H1 (cell line): ENCODE measurements at regions not wholly inside any gene's neighbourhood (a gene's known extent, or its start where the extent isn't known, plus 50 kb on each side); places are given as distances from the start of the nearest gene placed in this dataset.

Source experiments
- CTCF ChIA-PET: fragments of 300-600 bp; sonication (Branson Sonifier 250); formaldehyde crosslinking; loops from one replicate; lab custom pipeline; 2021; ENCODE audit not compliant: partially characterized antibody; lab: Charles Lee
- POLR2A ChIA-PET: fragments of 300-600 bp; sonication (Branson Sonifier 250); formaldehyde crosslinking; loops from one replicate; lab custom pipeline; 2021; ENCODE audit warnings: inconsistent platforms; ENCODE audit not compliant: partially characterized antibody; lab: Charles Lee
- DNase-seq, 2 experiments: peaks; one replicate each; pipeline versions ENCODE4 v3.0.0 to v3.0.0-alpha.2; 2010 to 2022; ENCODE audit warnings: low spot score in 2 of 2, low read depth in 1 of 2, mixed read lengths in 1 of 2
- FAIRE-seq: peaks from 2 replicates; lab custom pipeline; 2011; peaks lifted over from hg19 to GRCh38; lab: Jason Lieb, UNC
- H2AFZ ChIP-seq: 2 replicates; pipeline ENCODE4 v1.8.1; 2012; ENCODE audit warnings: low read length, inconsistent platforms
- H2AK5ac ChIP-seq: 2 replicates; pipeline ENCODE4 v1.6.1; 2013; ENCODE audit warnings: low read depth, low read length
- H2BK120ac ChIP-seq: replicated peaks from 2 replicates; pipeline ENCODE3; 2013; ENCODE audit warnings: low read depth, low read length, inconsistent platforms
- H2BK12ac ChIP-seq: 2 replicates; pipeline ENCODE4 v1.6.1; 2013; ENCODE audit warnings: low read depth, low read length
- H2BK15ac ChIP-seq: 2 replicates; pipeline ENCODE4 v1.6.1; 2013; ENCODE audit warnings: low read length
- H2BK20ac ChIP-seq: 2 replicates; pipeline ENCODE4 v1.6.1; 2013; ENCODE audit warnings: low read length
- H2BK5ac ChIP-seq: 2 replicates; pipeline ENCODE4 v1.6.1; 2013; ENCODE audit warnings: low read depth, low read length
- H3K14ac ChIP-seq: 2 replicates; pipeline ENCODE4 v1.6.1; 2013; ENCODE audit warnings: inconsistent platforms; ENCODE audit not compliant: insufficient read length
- H3K18ac ChIP-seq: 2 replicates; pipeline ENCODE4 v1.6.1; 2013; ENCODE audit warnings: low read length; ENCODE audit errors: extremely low read depth
- H3K23ac ChIP-seq: 2 replicates; pipeline ENCODE4 v1.6.1; 2013; ENCODE audit warnings: inconsistent platforms; ENCODE audit not compliant: insufficient read length
- H3K23me2 ChIP-seq: 2 replicates; pipeline ENCODE4 v1.6.1; 2013; ENCODE audit warnings: low read depth, low read length
- H3K27ac ChIP-seq: 2 replicates; pipeline ENCODE4 v1.6.1; 2011; ENCODE audit warnings: low read depth, low read length, inconsistent platforms
- H3K27me3 ChIP-seq, 4 experiments: replicated peaks in 1 of 4; 1 replicate in 1 of 4; 2 replicates in 3 of 4; pipeline versions ENCODE4 v1.6.1 to v1.8.1; 2011 to 2013; ENCODE audit warnings: low read length in 3 of 4, mild to moderate bottlenecking in 3 of 4, inconsistent platforms in 2 of 4, mixed read lengths in 2 of 4, moderate library complexity in 1 of 4; ENCODE audit not compliant: control insufficient read depth in 3 of 4, insufficient read depth in 3 of 4; ENCODE audit errors: extremely low read depth in 1 of 4
- H3K36me3 ChIP-seq, 4 experiments: 2 replicates each; pipeline versions ENCODE4 v1.6.1 to v1.8.1; 2011 to 2013; ENCODE audit warnings: mild to moderate bottlenecking in 4 of 4, low read length in 3 of 4, moderate library complexity in 2 of 4, control low read depth in 1 of 4, inconsistent platforms in 1 of 4; ENCODE audit not compliant: insufficient read depth in 4 of 4, control insufficient read depth in 2 of 4
- H3K4ac ChIP-seq: replicated peaks from 2 replicates; pipeline ENCODE3; 2013; ENCODE audit warnings: low read length, low read depth, mixed read lengths, inconsistent platforms; ENCODE audit not compliant: insufficient read length
- H3K4me1 ChIP-seq, 4 experiments: replicated peaks in 1 of 4; 1 replicate in 1 of 4; 2 replicates in 3 of 4; pipeline versions ENCODE4 v1.6.1 to v1.8.1; 2011 to 2013; ENCODE audit warnings: low read length in 3 of 4, inconsistent platforms in 2 of 4, mixed read lengths in 1 of 4; ENCODE audit not compliant: insufficient read depth in 4 of 4, control insufficient read depth in 3 of 4
- H3K4me2 ChIP-seq, 2 experiments: 2 replicates each; pipeline versions ENCODE4 v1.6.1 to v1.8.1; 2011 to 2013; ENCODE audit warnings: low read depth in 2 of 2, low read length in 2 of 2, control low read depth in 1 of 2, inconsistent platforms in 1 of 2, mild to moderate bottlenecking in 1 of 2; ENCODE audit not compliant: insufficient read depth in 1 of 2
- H3K4me3 ChIP-seq, 4 experiments: fragments of 200-600, 300-600 bp in 1 of 4; sonication (generic), shearing (Covaris generic), sonication (Bioruptor Twin) in 1 of 4; 2 replicates each; pipeline versions ENCODE4 v1.5.1 to v1.8.1; 2011 to 2016; ENCODE audit warnings: low read length in 4 of 4, low read depth in 3 of 4, control low read depth in 2 of 4, inconsistent platforms in 2 of 4, mild to moderate bottlenecking in 2 of 4, mixed read lengths in 1 of 4, moderate library complexity in 1 of 4; ENCODE audit not compliant: insufficient read depth in 2 of 4; ENCODE audit errors: extremely low read depth in 1 of 4
- H3K56ac ChIP-seq: replicated peaks from 2 replicates; pipeline ENCODE3; 2013; ENCODE audit warnings: low read depth, mild to moderate bottlenecking, mixed read lengths, low read length, inconsistent platforms; ENCODE audit not compliant: insufficient read length
- H3K79me1 ChIP-seq: 2 replicates; pipeline ENCODE4 v1.6.1; 2013; ENCODE audit warnings: low read depth, low read length, control low read depth
- H3K79me2 ChIP-seq, 2 experiments: 2 replicates each; pipeline versions ENCODE4 v1.6.1 to v1.8.1; 2012 to 2013; ENCODE audit warnings: low read length in 2 of 2, mild to moderate bottlenecking in 2 of 2, inconsistent platforms in 1 of 2; ENCODE audit not compliant: insufficient read depth in 2 of 2, control insufficient read depth in 1 of 2
- H3K9ac ChIP-seq, 4 experiments: replicated peaks in 1 of 4; 1 replicate in 1 of 4; 2 replicates in 3 of 4; pipeline versions ENCODE4 v1.6.1 to v1.8.1; 2011 to 2013; ENCODE audit warnings: low read depth in 3 of 4, low read length in 3 of 4, control low read depth in 2 of 4, mild to moderate bottlenecking in 2 of 4, moderate library complexity in 2 of 4, inconsistent platforms in 1 of 4; ENCODE audit errors: extremely low read depth in 1 of 4
- H3K9me3 ChIP-seq, 2 experiments: 2 replicates each; pipeline versions ENCODE4 v1.6.1 to v1.8.1; 2012 to 2013; ENCODE audit warnings: mild to moderate bottlenecking in 2 of 2, moderate library complexity in 2 of 2, control low read depth in 1 of 2, inconsistent platforms in 1 of 2, low read depth in 1 of 2, low read length in 1 of 2, mixed read lengths in 1 of 2; ENCODE audit not compliant: insufficient read depth in 2 of 2
- H4K20me1 ChIP-seq, 2 experiments: replicated peaks in 1 of 2; 2 replicates each; pipeline versions ENCODE3 to v1.8.1; 2011 to 2013; ENCODE audit warnings: inconsistent platforms in 2 of 2, low read length in 2 of 2, mild to moderate bottlenecking in 1 of 2; ENCODE audit not compliant: insufficient read depth in 2 of 2, control insufficient read depth in 1 of 2
- H4K5ac ChIP-seq: 2 replicates; pipeline ENCODE4 v1.6.1; 2013; ENCODE audit warnings: low read length, low read depth, mixed read lengths, inconsistent platforms; ENCODE audit not compliant: insufficient read length
- H4K8ac ChIP-seq: 2 replicates; pipeline ENCODE4 v1.8.0; 2013; ENCODE audit warnings: mild to moderate bottlenecking, moderate library complexity, low read length, inconsistent platforms; ENCODE audit not compliant: insufficient read depth; ENCODE audit errors: extremely low read depth
- H4K91ac ChIP-seq: replicated peaks from 2 replicates; pipeline ENCODE3; 2013; ENCODE audit warnings: low read length, mixed read lengths, inconsistent platforms; ENCODE audit not compliant: insufficient read length
- EP300 ChIP-seq, 2 experiments: IDR thresholded peaks; 1 replicate in 1 of 2; 2 replicates in 1 of 2; pipeline ENCODE4 v1.6.1; 2011 to 2012; ENCODE audit warnings: low read depth in 2 of 2, low read length in 2 of 2, mild to moderate bottlenecking in 2 of 2, borderline replicate concordance in 1 of 2, inconsistent platforms in 1 of 2, moderate library complexity in 1 of 2
- FOSL1 ChIP-seq: IDR thresholded peaks from 2 replicates; pipeline ENCODE4 v1.6.1; 2011; ENCODE audit warnings: mild to moderate bottlenecking, low read depth, low read length, moderate library complexity; ENCODE audit not compliant: insufficient read depth
- JUN ChIP-seq: IDR thresholded peaks from 2 replicates; pipeline ENCODE4 v1.6.1; 2011; ENCODE audit warnings: low read depth, mild to moderate bottlenecking, improper control_type of control experiment, low read length
- KDM5A ChIP-seq: fragments of 200-600 bp; IDR thresholded peaks from 2 replicates; pipeline ENCODE4 v1.7.1; 2012; ENCODE audit warnings: mild to moderate bottlenecking, low read length, inconsistent platforms, mixed read lengths
- NANOG ChIP-seq: IDR thresholded peaks from 2 replicates; pipeline ENCODE4 v1.6.1; 2011; ENCODE audit warnings: low read length, low read depth, mild to moderate bottlenecking, inconsistent platforms; ENCODE audit not compliant: insufficient read depth, poor library complexity, severe bottlenecking
- RAD21 ChIP-seq, 2 experiments: IDR thresholded peaks in 1 of 2; conservative IDR thresholded peaks in 1 of 2; 2 replicates each; pipeline ENCODE4 v1.6.1; 2011; ENCODE audit warnings: low read depth in 2 of 2, low read length in 2 of 2, improper control_type of control experiment in 1 of 2, inconsistent platforms in 1 of 2, mild to moderate bottlenecking in 1 of 2, moderate library complexity in 1 of 2
- RBBP5 ChIP-seq: IDR thresholded peaks from 2 replicates; pipeline ENCODE4 v1.7.1; 2012; ENCODE audit warnings: low read depth, mild to moderate bottlenecking, inconsistent platforms, low read length, moderate library complexity, borderline replicate concordance
- RFX5 ChIP-seq: IDR thresholded peaks from 2 replicates; pipeline ENCODE4 v1.6.1; 2011; ENCODE audit warnings: low read depth, low read length, improper control_type of control experiment, borderline replicate concordance
- RXRA ChIP-seq: IDR thresholded peaks from 2 replicates; pipeline ENCODE4 v1.6.1; 2011; ENCODE audit warnings: low read depth, mild to moderate bottlenecking, low read length, moderate library complexity; ENCODE audit not compliant: insufficient read depth
- SIX5 ChIP-seq: IDR thresholded peaks from 2 replicates; pipeline ENCODE4 v1.6.1; 2011; ENCODE audit warnings: mild to moderate bottlenecking, low read depth, low read length
- SP4 ChIP-seq: IDR thresholded peaks from 2 replicates; pipeline ENCODE4 v1.6.1; 2012; ENCODE audit warnings: low read length, inconsistent platforms
- SUZ12 ChIP-seq: fragments of 200-600 bp; sonication (generic); IDR thresholded peaks from 2 replicates; pipeline ENCODE4 v1.6.1; 2012; ENCODE audit warnings: mild to moderate bottlenecking, inconsistent platforms, low read length, moderate library complexity, mixed read lengths
- TBP ChIP-seq: IDR thresholded peaks from 2 replicates; pipeline ENCODE4 v1.6.1; 2011; ENCODE audit warnings: low read depth, low read length, improper control_type of control experiment
- WGBS, 2 experiments: shearing (Covaris generic) in 1 of 2; methylation state at CpG; one replicate each; pipeline versions ENCODE4 v1.1.6 to v1.1.7; 2013 to 2015; ENCODE audit warnings: low lambda C conversion rate in 2 of 2, mixed read lengths in 2 of 2, inconsistent platforms in 1 of 2, low coverage in 1 of 2, missing lambda C conversion rate in 1 of 2; ENCODE audit not compliant: insufficient replicate concordance in 2 of 2, insufficient coverage in 1 of 2, insufficient read length in 1 of 2; ENCODE audit errors: extremely low coverage in 1 of 2, missing lambda C conversion rate in 1 of 2; 5-methylcytosine and 5-hydroxymethylcytosine counted together
- TF ChIP-seq, protein P1 (sequence below): IDR thresholded peaks from 2 replicates; pipeline ENCODE4 v1.6.1; 2011; ENCODE audit warnings: low read depth, mild to moderate bottlenecking, low read length; ENCODE audit not compliant: insufficient read depth

DNA sequence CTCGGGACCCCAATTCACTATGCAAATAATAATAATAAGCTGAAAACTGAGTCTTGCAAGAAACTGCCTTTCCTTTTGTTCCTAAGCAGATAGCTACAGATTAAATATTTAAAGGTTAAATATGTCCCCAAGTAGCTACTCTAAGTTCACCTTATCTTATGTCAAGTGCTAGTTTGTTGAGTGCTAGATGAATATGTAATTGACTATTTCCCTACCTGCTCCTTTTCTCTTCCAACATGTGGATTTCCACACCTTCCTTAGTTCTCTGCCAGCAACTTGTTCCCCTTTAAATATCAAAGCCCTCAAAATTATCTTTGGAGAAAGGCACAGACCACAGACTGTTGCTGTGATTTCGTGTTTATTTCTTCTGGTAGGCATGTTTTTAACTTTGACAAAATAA, 709.2 kb upstream of the SLITRK1 start:
- Histone ChIP-seq H4K91ac (no peak overlapping the region), H3K79me2 (no peaks in the 10 kb centered on the region), H3K9ac (no peak overlapping the region), H2AK5ac (no peak overlapping the region), H3K4me1 (peaks cover 0 to 14% (median 2%) of the 10 kb centered on the region in 4 experiments; a peak in 2 of 7 replicates), H3K4me3 (no peak overlapping the region), H3K27ac (no peak overlapping the region), H2BK5ac (no peak overlapping the region), H3K36me3 (no peaks in the 10 kb centered on the region), H4K8ac (no peak overlapping the region), H4K5ac (no peak overlapping the region), H3K23ac (no peak overlapping the region), H4K20me1 (no peaks in the 10 kb centered on the region), H2BK12ac (no peak overlapping the region), H3K56ac (no peak overlapping the region), H3K27me3 (no peaks in the 10 kb centered on the region), H3K4ac (no peak overlapping the region), H3K4me2 (no peak overlapping the region), H2BK120ac (no peak overlapping the region), H3K18ac (no peak overlapping the region), H3K14ac (no peak overlapping the region), H2BK15ac (no peak overlapping the region), H2AFZ (no peak overlapping the region), H3K9me3 (no peaks in the 10 kb centered on the region), H3K79me1 (no peaks in the 10 kb centered on the region), H2BK20ac (no peak overlapping the region), H3K23me2 (no peaks in the 10 kb centered on the region)
- CTCF ChIA-PET = no interaction called here
- DNase-seq = no peak
- FAIRE-seq = no peak
- 52% methylated on average over 2 of the region's 2 CpGs; no CpG with 5 or more reads in 1 of the 2 experiments for WGBS, 2 experiments
- POLR2A ChIA-PET = no interaction called here
- TF ChIP-seq SIX5 (no peak), SP4 (no peak), RFX5 (no peak), SUZ12 (no peak), FOSL1 (no peak), RBBP5 (no peak), KDM5A (no peak), EP300 (IDR thresholded peaks at IDR 0.05; ENCODE audit: borderline replicate concordance in 1 of 2, low read depth in 2 of 2, low read length in 2 of 2) (no peak), JUN (no peak), RAD21 (IDR thresholded peaks at IDR 0.05 in 1 of 2, conservative IDR thresholded peaks at IDR 0.05 in 1 of 2; ENCODE audit: low read depth in 2 of 2, low read length in 2 of 2) (no peak), RXRA (no peak), TBP (no peak), NANOG (no peak)
- TF ChIP-seq, protein P1, sequence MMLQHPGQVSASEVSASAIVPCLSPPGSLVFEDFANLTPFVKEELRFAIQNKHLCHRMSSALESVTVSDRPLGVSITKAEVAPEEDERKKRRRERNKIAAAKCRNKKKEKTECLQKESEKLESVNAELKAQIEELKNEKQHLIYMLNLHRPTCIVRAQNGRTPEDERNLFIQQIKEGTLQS = no peak
